DMS114 treated with DMSO at 0.1 percent for 48 hours (cell line): ENCODE measurements at regions not wholly inside any gene's neighbourhood (a gene's known extent, or its start where the extent isn't known, plus 50 kb on each side); places are given as distances from the start of the nearest gene placed in this dataset.

Experiments used
- DNase-seq: peaks from one replicate; lab custom pipeline; 2025; ENCODE audit not compliant: unreplicated experiment; lab: John Stamatoyannopoulos, UW

- DNase-seq, result no peak
These were observed 160.2 kb downstream of the FAM170A start for GRCh38 chr5:119789406-119790117.

- DNase-seq, result no peak
These were observed 162.9 kb downstream of the FAM170A start for GRCh38 chr5:119792161-119792799.

DNA sequence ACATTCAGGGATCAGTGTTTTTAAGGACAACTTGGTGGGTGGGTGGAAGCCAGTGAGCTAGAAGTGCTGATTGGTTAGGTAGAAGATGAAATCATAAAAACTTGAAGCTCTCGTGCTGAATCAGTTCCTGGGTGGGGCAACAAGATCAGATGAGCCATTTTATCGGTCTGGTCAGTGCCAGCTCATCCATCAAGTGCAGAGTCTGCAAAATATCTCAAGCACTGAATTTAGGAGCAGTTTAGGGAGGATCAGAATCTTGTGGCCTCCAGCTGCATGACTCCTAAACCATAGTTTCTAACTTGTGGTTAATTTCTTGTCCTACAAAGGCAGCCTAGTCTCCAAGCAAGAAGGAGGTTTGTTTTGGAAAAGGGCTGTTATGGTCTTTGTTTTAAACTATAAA lies 166.4 kb downstream of the FAM170A start:
- DNase-seq, result no peak

- DNase-seq, result no peak
These were observed 172.2 kb downstream of the FAM170A start for GRCh38 chr5:119801570-119801969.

DNA sequence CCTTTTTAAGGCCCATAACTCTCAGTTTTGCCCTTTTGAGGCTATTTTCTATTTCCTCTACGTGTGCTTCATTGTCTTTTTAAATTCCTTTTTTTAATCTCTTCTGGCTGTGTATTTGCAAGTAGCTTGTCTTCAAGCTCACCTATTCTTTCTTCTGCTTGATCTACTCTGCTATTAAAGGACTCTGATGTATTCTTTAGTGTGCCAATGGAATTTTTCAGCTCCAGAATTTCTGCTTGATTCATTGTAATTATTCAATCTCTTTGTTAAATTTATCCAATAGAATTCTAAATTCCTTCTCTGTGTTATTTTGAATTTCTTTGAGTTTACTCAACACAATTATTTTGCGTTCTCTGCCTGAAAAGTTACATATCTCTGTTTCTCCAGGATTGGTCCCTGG lies 178.7 kb downstream of the FAM170A start:
- no peak for DNase-seq

DNA sequence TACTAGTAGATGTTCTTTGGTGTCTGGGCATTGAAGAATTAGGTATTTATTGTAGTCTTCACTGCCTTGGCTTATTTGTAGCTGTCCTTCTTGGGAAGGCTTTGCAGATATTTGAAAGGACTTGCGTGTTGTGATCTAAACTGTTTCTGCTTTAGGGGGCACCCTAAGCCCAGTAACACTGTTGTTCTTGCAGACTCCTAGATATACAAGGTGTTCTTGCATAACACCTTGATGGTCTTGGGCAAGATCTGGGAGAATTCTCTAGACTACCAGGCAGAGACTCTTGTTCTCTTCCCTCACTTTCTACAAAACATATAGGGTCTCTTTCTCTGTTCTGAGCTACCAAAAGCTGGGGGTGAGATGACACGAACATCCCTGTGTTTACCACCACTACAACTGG lies 179.1 kb downstream of the FAM170A start:
- no peak for DNase-seq

GRCh38 chr5:119810217-119810616 lies 180.9 kb downstream of the FAM170A start:
- no peak for DNase-seq

DNA sequence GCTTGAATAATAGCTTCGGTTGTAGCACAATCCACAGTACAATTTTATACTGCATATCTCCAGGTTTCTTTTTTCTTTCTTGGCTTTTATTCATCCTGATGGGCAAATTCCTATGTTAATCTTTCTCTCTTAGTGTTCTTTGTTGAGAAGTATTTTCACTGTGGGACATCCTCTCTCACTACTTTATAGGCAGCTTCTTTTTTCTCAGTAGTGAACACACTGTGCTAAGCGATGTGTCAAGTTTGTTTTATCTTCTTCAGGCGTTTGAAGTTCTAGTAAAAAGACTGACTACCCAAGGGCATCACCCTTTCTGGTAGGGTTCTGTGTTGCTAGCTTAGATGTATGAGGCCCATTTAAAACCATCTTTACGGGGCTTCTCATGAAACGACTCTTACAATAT lies 182.1 kb downstream of the FAM170A start:
- no peak for DNase-seq

- no peak for DNase-seq
These were observed 185.3 kb downstream of the FAM170A start for GRCh38 chr5:119814655-119815054.

DNA sequence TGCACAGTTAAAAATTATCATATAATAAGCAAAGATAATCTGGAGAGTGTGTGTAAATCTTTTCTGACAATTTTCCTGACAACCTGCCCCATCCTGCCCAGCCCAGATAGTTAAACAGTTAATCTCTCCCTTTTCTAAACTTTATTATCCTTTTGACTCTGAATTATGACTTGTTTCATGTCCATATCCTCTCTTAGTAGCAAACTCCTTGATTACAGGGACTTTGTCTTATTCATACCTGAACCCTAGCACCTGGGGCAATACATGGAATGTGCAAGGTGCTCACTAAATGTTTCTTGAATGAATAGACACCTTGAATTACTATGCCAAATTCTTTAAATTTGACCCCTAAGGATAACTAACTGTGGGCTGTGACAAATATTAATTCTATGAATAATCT lies 186.7 kb downstream of the FAM170A start:
- DNase-seq, result no peak

DNA sequence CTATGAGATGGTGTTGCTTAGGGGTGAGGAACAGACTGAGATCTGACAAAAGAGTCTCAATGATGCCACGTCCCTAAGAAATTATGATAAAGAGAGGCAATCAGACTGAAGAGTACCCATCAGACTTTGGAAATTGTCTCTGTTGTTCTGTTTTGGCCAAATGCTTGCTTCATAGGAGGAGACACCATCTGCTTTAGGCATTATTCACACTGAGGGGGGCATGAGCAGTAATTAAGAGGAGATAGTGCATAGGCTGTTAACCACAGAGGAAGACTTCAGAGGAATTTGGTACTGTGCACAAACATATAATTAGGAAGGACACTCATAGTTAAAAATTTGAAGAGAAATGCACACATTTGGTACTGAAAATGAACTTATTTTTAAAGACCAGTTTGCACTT lies 190.7 kb downstream of the FAM170A start:
- DNase-seq, result no peak

DNA sequence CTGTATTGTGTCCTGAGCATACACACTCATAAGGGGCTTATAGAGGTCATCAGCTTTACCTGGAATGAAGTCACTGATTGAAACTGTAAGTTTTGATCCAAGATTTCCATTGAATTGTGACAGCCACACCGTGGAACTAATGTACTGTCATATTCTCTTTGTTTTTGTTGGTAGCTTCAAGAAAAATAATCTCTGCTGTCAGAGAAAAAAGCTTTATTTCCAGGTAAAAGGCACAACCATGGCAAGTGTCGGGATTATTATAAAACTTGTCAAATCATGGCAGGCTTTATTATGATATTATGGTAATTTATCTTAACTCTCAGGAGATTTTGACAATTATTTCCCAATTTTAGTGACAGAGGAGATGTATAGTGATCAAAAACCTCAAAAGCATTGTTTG lies 191.2 kb downstream of the FAM170A start:
- DNase-seq, result no peak

GRCh38 chr5:119828541-119828940 lies 199.2 kb downstream of the FAM170A start:
- DNase-seq, result no peak

- DNase-seq, result no peak
These were observed 200.0 kb downstream of the FAM170A start for GRCh38 chr5:119829341-119829740.

DNA sequence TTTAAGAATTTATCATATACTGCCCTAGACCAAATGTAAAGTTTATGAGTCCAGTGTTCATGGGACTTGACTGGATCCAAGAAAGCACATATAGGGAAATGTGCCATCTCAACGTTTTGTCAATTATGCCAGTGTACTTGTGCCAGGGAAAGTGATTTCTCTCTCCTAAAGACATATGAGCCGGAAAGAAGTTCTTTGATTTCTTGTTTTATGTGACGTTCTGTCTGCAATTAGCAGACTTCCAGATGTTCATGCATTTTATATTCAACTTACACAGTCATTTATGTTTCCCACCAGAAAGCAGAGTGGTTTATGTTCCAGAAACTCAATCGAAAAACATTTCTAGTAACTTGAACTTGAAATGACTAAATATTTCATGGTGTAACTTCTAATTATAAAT lies 203.8 kb downstream of the FAM170A start:
- DNase-seq, result no peak

- no peak for DNase-seq
These were observed 210.8 kb downstream of the FAM170A start for GRCh38 chr5:119840175-119840574.

- DNase-seq, result no peak
These were observed 222.8 kb downstream of the FAM170A start for GRCh38 chr5:119852140-119852539.

- DNase-seq, result no peak
These were observed 231.1 kb downstream of the FAM170A start for GRCh38 chr5:119860463-119860862.

- no peak for DNase-seq
These were observed 233.3 kb downstream of the FAM170A start for GRCh38 chr5:119862619-119863018.

DNA sequence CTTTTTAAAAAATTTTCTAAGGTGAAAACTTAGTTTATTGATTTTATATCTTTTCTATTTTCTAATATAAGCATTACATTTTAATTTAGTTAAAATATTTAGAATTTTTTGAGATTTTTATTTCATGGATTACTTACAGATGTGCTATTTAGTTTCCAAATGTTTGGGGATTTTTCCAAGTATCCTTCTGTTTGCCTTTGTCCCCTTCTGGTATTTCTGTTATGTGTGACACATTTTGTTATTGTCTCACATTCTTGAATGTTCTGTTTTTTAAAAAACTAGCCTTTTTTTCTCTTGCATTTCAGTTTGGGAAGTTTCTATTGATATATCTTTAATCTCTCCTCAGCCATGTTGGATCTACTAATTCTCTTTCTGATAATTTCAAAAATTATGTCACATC lies 234.9 kb downstream of the FAM170A start:
- DNase-seq, result no peak

- DNase-seq, result no peak
These were observed 244.3 kb downstream of the FAM170A start for GRCh38 chr5:119873611-119874010.

GRCh38 chr5:119876522-119876921 lies 247.2 kb downstream of the FAM170A start:
- no peak for DNase-seq

DNA sequence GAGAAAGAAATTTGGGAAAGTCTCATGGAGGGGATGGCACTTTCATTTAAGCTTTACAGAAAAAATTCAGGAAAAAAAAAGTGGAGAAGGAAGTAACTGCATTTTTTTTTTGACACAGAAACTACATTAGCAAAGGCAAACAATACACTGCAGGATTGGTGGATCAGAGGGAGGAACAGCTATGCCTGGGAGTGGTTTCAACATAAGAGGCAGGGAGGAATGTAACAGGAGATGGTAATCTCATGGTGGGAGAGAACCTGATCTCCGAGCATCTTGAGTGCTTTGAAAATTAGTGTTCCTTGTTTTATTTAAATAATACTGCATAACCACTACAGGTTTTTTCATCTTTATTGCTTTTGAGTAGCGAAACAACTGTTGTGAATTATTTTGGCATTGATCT lies 249.4 kb downstream of the FAM170A start:
- no peak for DNase-seq
